ENCODE measurements at regions not wholly inside any gene's neighbourhood (a gene's known extent, or its start where the extent isn't known, plus 50 kb on each side); places are given as distances from the start of the nearest gene placed in this dataset.
A peak's percentile ranks its signal among the peaks of the same experiment; 100 is the strongest.
"Not testable (repeated sequence)": the region's sequence is repeated elsewhere in the genome, so short reads cannot be mapped to it uniquely, and the experiment has no call there.

DNA sequence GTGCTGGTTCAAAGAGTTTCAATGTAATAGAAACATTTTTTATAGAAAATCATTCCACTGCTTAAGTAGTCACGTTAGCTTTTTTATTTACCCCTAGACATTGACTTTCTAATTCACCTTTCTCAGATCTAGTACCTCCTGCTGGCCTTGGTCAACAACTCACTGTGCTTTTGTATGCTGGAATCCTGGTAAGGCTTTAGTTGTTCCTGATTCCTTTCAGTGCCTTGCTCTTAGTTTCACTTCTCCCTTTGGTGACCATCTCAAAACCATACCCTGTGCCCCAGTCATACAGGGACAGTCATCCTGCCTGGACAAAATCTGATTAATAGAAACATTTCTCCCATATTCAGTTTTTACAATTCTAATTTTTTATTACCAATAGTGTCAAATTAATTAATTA is 130.2 kb downstream of the GPR37 start:
- peak; percentile 32 for DNase-seq (ENCODE audit: low read depth)
- no peak overlapping the region for H3K4me3 ChIP-seq (ENCODE audit: low read depth, low read length)

GRCh38 chr7:124633740-124634139 is 131.9 kb downstream of the GPR37 start:
- no peak overlapping the region for H3K4me3 ChIP-seq (ENCODE audit: low read depth, low read length)
- TF ChIP-seq MAX (IDR thresholded peaks at IDR 0.05; ENCODE audit: low read depth, low read length) (no peak), MYC (IDR thresholded peaks at IDR 0.05; ENCODE audit: low read depth, low read length) (no peak), POLR2A (IDR thresholded peaks at IDR 0.05; ENCODE audit: extremely low read depth, insufficient read length) (no peak)
- TF ChIP-seq, protein P1, sequence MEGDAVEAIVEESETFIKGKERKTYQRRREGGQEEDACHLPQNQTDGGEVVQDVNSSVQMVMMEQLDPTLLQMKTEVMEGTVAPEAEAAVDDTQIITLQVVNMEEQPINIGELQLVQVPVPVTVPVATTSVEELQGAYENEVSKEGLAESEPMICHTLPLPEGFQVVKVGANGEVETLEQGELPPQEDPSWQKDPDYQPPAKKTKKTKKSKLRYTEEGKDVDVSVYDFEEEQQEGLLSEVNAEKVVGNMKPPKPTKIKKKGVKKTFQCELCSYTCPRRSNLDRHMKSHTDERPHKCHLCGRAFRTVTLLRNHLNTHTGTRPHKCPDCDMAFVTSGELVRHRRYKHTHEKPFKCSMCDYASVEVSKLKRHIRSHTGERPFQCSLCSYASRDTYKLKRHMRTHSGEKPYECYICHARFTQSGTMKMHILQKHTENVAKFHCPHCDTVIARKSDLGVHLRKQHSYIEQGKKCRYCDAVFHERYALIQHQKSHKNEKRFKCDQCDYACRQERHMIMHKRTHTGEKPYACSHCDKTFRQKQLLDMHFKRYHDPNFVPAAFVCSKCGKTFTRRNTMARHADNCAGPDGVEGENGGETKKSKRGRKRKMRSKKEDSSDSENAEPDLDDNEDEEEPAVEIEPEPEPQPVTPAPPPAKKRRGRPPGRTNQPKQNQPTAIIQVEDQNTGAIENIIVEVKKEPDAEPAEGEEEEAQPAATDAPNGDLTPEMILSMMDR (IDR thresholded peaks at IDR 0.05; ENCODE audit: low read depth, low read length): no peak
- no peak for DNase-seq (ENCODE audit: low read depth)

More for the DNA sequence above, 130.2 kb downstream of the GPR37 start:
- TF ChIP-seq MYC (IDR thresholded peaks at IDR 0.05; ENCODE audit: low read depth, low read length) (no peak), MAX (IDR thresholded peaks at IDR 0.05; ENCODE audit: low read depth, low read length) (no peak), POLR2A (IDR thresholded peaks at IDR 0.05; ENCODE audit: extremely low read depth, insufficient read length) (no peak)
- TF ChIP-seq, protein P1 (IDR thresholded peaks at IDR 0.05; ENCODE audit: low read depth, low read length): no peak

GRCh38 chr7:124630395-124630794 is 135.2 kb downstream of the GPR37 start:
- TF ChIP-seq POLR2A (IDR thresholded peaks at IDR 0.05; ENCODE audit: extremely low read depth, insufficient read length): no peak
- TF ChIP-seq, protein P1 (IDR thresholded peaks at IDR 0.05; ENCODE audit: low read depth, low read length): no peak
- TF ChIP-seq MYC (IDR thresholded peaks at IDR 0.05; ENCODE audit: low read depth, low read length): no peak
- no peak for TF ChIP-seq MAX (IDR thresholded peaks at IDR 0.05; ENCODE audit: low read depth, low read length)
- H3K4me3 ChIP-seq (ENCODE audit: low read depth, low read length): no peak overlapping the region
- DNase-seq (ENCODE audit: low read depth): no peak

DNA sequence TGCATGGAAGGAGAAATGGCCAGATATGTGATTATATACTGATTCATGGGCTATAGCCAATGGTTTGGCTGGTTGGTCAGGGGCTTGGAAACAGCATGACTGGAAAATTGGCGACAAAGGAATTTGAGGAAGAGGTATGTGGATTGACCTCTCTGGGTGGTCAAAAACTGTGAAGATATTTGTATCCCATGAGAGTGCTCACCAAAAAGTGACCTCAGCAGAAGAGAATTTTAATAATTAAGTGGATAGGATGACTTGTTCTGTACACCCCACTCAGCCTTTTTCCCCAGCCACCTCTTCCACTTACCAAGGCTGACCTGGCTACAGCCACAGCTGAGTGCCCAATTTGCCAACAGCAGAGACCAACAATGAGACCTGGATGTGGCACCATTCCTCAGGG is 146.7 kb downstream of the GPR37 start:
- no peak for DNase-seq (ENCODE audit: low read depth)
- TF ChIP-seq MYC (IDR thresholded peaks at IDR 0.05; ENCODE audit: low read depth, low read length) (no peak), POLR2A (IDR thresholded peaks at IDR 0.05; ENCODE audit: extremely low read depth, insufficient read length) (no peak), MAX (IDR thresholded peaks at IDR 0.05; ENCODE audit: low read depth, low read length) (no peak)
- TF ChIP-seq, protein P1 (IDR thresholded peaks at IDR 0.05; ENCODE audit: low read depth, low read length): no peak
- no peak overlapping the region for H3K4me3 ChIP-seq (ENCODE audit: low read depth, low read length)

DNA sequence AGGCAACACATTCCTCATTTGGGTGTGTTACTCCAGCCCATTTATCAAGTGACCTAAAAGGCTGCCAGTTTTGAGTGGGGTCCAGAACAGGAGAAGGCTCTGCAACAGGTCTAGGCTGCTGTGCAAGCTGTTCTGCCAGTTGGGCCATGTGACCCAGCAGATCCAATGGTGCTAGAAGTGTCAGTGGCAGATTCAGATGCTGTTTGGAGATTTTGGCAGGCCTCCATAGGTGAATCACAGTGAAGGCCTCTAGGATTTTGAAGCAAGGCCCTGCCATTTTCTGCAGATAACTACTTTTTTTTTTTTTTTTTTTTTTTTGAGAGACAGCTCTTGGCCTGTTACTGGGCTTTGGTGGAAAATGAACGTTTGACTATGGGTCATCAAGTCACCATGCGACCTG is 147.5 kb downstream of the GPR37 start:
- DNase-seq (ENCODE audit: low read depth); H3K4me3 ChIP-seq (ENCODE audit: low read depth, low read length): not testable (repeated sequence)

DNA sequence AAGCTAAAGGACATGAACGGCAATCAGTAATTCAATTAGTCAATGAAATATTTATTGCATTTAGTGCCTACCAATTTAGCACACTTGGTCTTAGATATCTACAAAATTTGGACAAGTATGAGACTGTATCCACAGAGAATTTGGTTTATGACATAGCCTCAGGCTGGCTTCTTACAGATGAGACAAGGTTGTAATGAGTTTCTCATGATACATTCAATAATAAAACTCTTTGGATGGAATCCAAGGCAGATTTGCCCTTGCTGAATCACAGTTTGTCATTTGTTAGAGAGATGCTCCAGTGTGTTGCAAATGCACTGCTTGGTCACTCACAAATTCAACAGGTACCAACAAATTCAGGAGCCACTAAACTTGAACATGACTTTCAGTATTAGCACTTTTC is 162.5 kb downstream of the GPR37 start:
- no peak overlapping the region for H3K4me3 ChIP-seq (ENCODE audit: low read depth, low read length)
- TF ChIP-seq MYC (IDR thresholded peaks at IDR 0.05; ENCODE audit: low read depth, low read length) (no peak), POLR2A (IDR thresholded peaks at IDR 0.05; ENCODE audit: extremely low read depth, insufficient read length) (no peak), MAX (IDR thresholded peaks at IDR 0.05; ENCODE audit: low read depth, low read length) (no peak)
- TF ChIP-seq, protein P1 (IDR thresholded peaks at IDR 0.05; ENCODE audit: low read depth, low read length): no peak
- no peak for DNase-seq (ENCODE audit: low read depth)

Measured in NB4 (cell line).